ENCODE measurements at regions not wholly inside any gene's neighbourhood (a gene's known extent, or its start where the extent isn't known, plus 50 kb on each side); places are given as distances from the start of the nearest gene placed in this dataset.

- no peaks in the 10 kb centered on the region for H3K79me2 ChIP-seq (ENCODE audit: control insufficient read depth, insufficient read depth, low read length)
- no peak for DNase-seq (ENCODE audit: low read depth in 2 of 2)
- no peaks in the 10 kb centered on the region for H3K9me3 ChIP-seq (ENCODE audit: control insufficient read depth, insufficient read depth, low read depth, low read length)
- no peak for TF ChIP-seq EZH2 (IDR thresholded peaks at IDR 0.05; ENCODE audit: low read length, missing control alignments)
- no peak for TF ChIP-seq CTCF (conservative IDR thresholded peaks at IDR 0.05 in 1 of 2, IDR thresholded peaks at IDR 0.05 in 1 of 2; ENCODE audit: low read depth in 1 of 2, low read length in 2 of 2)
- no peaks in the 10 kb centered on the region for H3K4me1 ChIP-seq (ENCODE audit: control insufficient read depth, extremely low read depth, insufficient read depth, low read length)
- H3K4me3 ChIP-seq (replicated peaks in 1 of 4; ENCODE audit: control extremely low read depth in 1 of 4, insufficient read depth in 1 of 4, low read depth in 3 of 4, low read length in 4 of 4) = no peak overlapping the region
- H4K20me1 ChIP-seq (ENCODE audit: control insufficient read depth, extremely low read depth, insufficient read depth, low read length) = no peaks in the 10 kb centered on the region
- no peaks in the 10 kb centered on the region for H3K36me3 ChIP-seq (ENCODE audit: control insufficient read depth, insufficient read depth, low read length)
- H3K27me3 ChIP-seq (ENCODE audit: control insufficient read depth, insufficient read depth, low read length) = no peaks in the 10 kb centered on the region
- no peak overlapping the region for H3K4me2 ChIP-seq (ENCODE audit: extremely low read depth, insufficient read depth, low read length)
- no peak overlapping the region for H2AFZ ChIP-seq (ENCODE audit: low read length)
- no peak overlapping the region for H3K27ac ChIP-seq (ENCODE audit: insufficient read depth, low read length)
- no peak overlapping the region for H3K9ac ChIP-seq (ENCODE audit: insufficient read depth, low read length)
Measured at GRCh38 chrX:15127010-15127409, 142.9 kb downstream of the ASB9 start.

DNA sequence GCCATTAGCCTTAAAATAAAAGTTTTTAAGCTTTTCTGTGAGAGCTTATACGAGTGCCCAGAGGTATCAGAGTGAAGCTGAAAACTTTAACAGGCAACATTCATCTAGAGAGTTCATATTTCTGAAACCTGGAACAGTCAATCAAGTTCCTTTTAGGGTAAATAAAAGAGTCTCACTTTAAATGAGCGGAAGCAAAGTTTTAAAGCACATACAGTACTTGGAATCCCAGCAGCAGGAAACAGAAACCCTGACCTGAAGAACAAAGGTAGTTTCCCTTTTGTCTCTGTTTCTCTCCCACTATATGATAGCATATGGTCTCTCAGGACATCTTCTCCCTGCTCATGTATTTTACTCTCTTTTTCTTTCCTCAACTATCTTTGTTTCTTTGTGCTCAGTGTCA, 153.0 kb downstream of the ASB9 start:
- H3K4me2 ChIP-seq (ENCODE audit: extremely low read depth, insufficient read depth, low read length) = no peak overlapping the region
- H3K9me3 ChIP-seq (ENCODE audit: control insufficient read depth, insufficient read depth, low read depth, low read length) = no peaks in the 10 kb centered on the region
- H3K27me3 ChIP-seq (ENCODE audit: control insufficient read depth, insufficient read depth, low read length) = no peaks in the 10 kb centered on the region
- no peak overlapping the region for H3K9ac ChIP-seq (ENCODE audit: insufficient read depth, low read length)
- H3K79me2 ChIP-seq (ENCODE audit: control insufficient read depth, insufficient read depth, low read length) = no peaks in the 10 kb centered on the region
- H3K4me3 ChIP-seq (replicated peaks in 1 of 4; ENCODE audit: control extremely low read depth in 1 of 4, insufficient read depth in 1 of 4, low read depth in 3 of 4, low read length in 4 of 4) = no peak overlapping the region
- H4K20me1 ChIP-seq (ENCODE audit: control insufficient read depth, extremely low read depth, insufficient read depth, low read length) = no peaks in the 10 kb centered on the region
- no peak for TF ChIP-seq CTCF (conservative IDR thresholded peaks at IDR 0.05 in 1 of 2, IDR thresholded peaks at IDR 0.05 in 1 of 2; ENCODE audit: low read depth in 1 of 2, low read length in 2 of 2)
- no peak for TF ChIP-seq EZH2 (IDR thresholded peaks at IDR 0.05; ENCODE audit: low read length, missing control alignments)
- no peak overlapping the region for H3K27ac ChIP-seq (ENCODE audit: insufficient read depth, low read length)
- H3K36me3 ChIP-seq (ENCODE audit: control insufficient read depth, insufficient read depth, low read length) = no peaks in the 10 kb centered on the region
- no peak for DNase-seq (ENCODE audit: low read depth in 2 of 2)
- H2AFZ ChIP-seq (ENCODE audit: low read length) = no peak overlapping the region
- no peaks in the 10 kb centered on the region for H3K4me1 ChIP-seq (ENCODE audit: control insufficient read depth, extremely low read depth, insufficient read depth, low read length)

- TF ChIP-seq EZH2 (IDR thresholded peaks at IDR 0.05; ENCODE audit: low read length, missing control alignments) (no peak), CTCF (conservative IDR thresholded peaks at IDR 0.05 in 1 of 2, IDR thresholded peaks at IDR 0.05 in 1 of 2; ENCODE audit: low read depth in 1 of 2, low read length in 2 of 2) (no peak)
- Histone ChIP-seq H2AFZ (ENCODE audit: low read length) (no peak overlapping the region), H3K4me2 (ENCODE audit: extremely low read depth, insufficient read depth, low read length) (no peak overlapping the region), H3K27me3 (ENCODE audit: control insufficient read depth, insufficient read depth, low read length) (no peaks in the 10 kb centered on the region), H3K79me2 (ENCODE audit: control insufficient read depth, insufficient read depth, low read length) (no peaks in the 10 kb centered on the region), H3K9ac (ENCODE audit: insufficient read depth, low read length) (no peak overlapping the region), H3K4me3 (replicated peaks in 1 of 4; ENCODE audit: control extremely low read depth in 1 of 4, insufficient read depth in 1 of 4, low read depth in 3 of 4, low read length in 4 of 4) (no peak overlapping the region), H3K9me3 (ENCODE audit: control insufficient read depth, insufficient read depth, low read depth, low read length) (no peaks in the 10 kb centered on the region), H3K4me1 (ENCODE audit: control insufficient read depth, extremely low read depth, insufficient read depth, low read length) (no peaks in the 10 kb centered on the region), H3K36me3 (ENCODE audit: control insufficient read depth, insufficient read depth, low read length) (no peaks in the 10 kb centered on the region), H3K27ac (ENCODE audit: insufficient read depth, low read length) (no peak overlapping the region), H4K20me1 (ENCODE audit: control insufficient read depth, extremely low read depth, insufficient read depth, low read length) (no peaks in the 10 kb centered on the region)
- no peak for DNase-seq (ENCODE audit: low read depth in 2 of 2)
Measured at GRCh38 chrX:15114743-15115566, 154.9 kb downstream of the ASB9 start.

Measured in fibroblast of lung (primary cell).